ENCODE measurements at regions not wholly inside any gene's neighbourhood (a gene's known extent, or its start where the extent isn't known, plus 50 kb on each side); places are given as distances from the start of the nearest gene placed in this dataset.

DNA sequence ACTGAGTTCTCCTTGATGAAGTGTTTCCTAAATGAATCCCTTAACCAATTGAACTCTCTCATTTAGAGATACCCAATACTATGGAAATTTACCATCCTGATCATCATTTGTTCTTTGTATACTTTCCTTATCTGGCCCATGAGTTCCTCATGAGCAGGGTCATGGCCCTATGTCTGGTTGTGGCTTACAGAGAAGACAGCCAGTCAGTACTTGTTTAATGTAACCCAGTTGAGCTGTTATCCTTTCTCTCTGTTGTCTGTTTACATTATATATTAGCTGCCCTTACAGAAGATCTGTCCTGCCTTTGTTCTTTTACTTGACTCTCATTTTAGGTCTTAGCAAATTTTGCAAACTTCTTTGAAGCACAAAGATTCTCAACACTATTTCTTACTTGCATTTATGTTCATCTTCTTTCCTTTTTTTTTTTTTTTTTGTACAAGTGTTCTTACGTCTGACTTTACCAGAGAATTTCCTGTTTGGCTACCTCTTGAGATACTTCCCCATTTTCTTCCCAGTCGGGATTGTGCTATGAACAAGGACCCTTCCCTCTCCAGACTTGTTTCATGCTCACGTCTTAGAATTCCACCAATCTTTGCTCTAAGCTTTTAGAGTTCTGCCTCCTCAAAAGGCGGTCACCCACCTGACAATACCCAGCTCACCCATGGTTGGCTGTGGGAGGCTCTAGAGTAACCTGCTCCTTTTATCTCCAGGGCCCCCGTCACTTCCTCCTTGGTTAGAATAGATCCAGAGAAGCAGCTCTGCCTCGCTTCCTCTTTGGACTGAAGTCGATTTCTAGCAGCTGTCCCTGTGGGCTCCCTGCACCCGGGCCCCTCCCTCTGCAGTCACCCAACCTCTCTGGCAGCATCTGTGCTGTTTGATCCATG, 53.6 kb upstream of the RUNX1 start:
- TF ChIP-seq, protein P1, sequence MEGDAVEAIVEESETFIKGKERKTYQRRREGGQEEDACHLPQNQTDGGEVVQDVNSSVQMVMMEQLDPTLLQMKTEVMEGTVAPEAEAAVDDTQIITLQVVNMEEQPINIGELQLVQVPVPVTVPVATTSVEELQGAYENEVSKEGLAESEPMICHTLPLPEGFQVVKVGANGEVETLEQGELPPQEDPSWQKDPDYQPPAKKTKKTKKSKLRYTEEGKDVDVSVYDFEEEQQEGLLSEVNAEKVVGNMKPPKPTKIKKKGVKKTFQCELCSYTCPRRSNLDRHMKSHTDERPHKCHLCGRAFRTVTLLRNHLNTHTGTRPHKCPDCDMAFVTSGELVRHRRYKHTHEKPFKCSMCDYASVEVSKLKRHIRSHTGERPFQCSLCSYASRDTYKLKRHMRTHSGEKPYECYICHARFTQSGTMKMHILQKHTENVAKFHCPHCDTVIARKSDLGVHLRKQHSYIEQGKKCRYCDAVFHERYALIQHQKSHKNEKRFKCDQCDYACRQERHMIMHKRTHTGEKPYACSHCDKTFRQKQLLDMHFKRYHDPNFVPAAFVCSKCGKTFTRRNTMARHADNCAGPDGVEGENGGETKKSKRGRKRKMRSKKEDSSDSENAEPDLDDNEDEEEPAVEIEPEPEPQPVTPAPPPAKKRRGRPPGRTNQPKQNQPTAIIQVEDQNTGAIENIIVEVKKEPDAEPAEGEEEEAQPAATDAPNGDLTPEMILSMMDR (IDR thresholded peaks at IDR 0.05; ENCODE audit: low read depth, low read length, poor library complexity, severe bottlenecking) = no peak
- no peak for TF ChIP-seq EZH2phosphoT487 (IDR thresholded peaks at IDR 0.05; ENCODE audit: borderline replicate concordance, low read length)

Measured in DOHH2 (cell line).